CD14-positive monocyte (primary cell): ENCODE measurements at regions not wholly inside any gene's neighbourhood (a gene's known extent, or its start where the extent isn't known, plus 50 kb on each side); places are given as distances from the start of the nearest gene placed in this dataset.
A peak's percentile ranks its signal among the peaks of the same experiment; 100 is the strongest.

ENCODE experiments used
- DNase-seq, 3 donors: peaks; one replicate each; pipeline ENCODE4 v3.0.0-alpha.2; 2011 to 2022
- H2AFZ ChIP-seq: 2 replicates; pipeline ENCODE4 v1.6.0; 2012; ENCODE audit warnings: mild to moderate bottlenecking, low read depth, low read length, inconsistent platforms; ENCODE audit not compliant: insufficient read depth, poor library complexity, severe bottlenecking
- H3K27ac ChIP-seq, 2 donors: 1 replicate in 1 of 2; 2 replicates in 1 of 2; pipeline ENCODE4 v1.5.1; 2012 to 2013; ENCODE audit warnings: low read length in 2 of 2, control low read depth in 1 of 2, inconsistent platforms in 1 of 2, low read depth in 1 of 2, mild to moderate bottlenecking in 1 of 2
- H3K27me3 ChIP-seq, 2 donors: one replicate each; pipeline versions ENCODE4 v1.6.0 to v1.6.1; 2011 to 2013; ENCODE audit warnings: low read length in 2 of 2; ENCODE audit not compliant: control insufficient read depth in 2 of 2, insufficient read depth in 2 of 2
- H3K36me3 ChIP-seq, 2 donors: replicated peaks in 1 of 2; 1 replicate in 1 of 2; 2 replicates in 1 of 2; pipeline versions ENCODE4 v1.5.1 to v1.6.1; 2012 to 2013; ENCODE audit warnings: low read length in 2 of 2, control low read depth in 1 of 2, inconsistent platforms in 1 of 2, mild to moderate bottlenecking in 1 of 2; ENCODE audit not compliant: insufficient read depth in 2 of 2, control insufficient read depth in 1 of 2
- H3K4me1 ChIP-seq, 2 donors: 1 replicate in 1 of 2; 2 replicates in 1 of 2; pipeline versions ENCODE4 v1.5.1 to v1.6.1; 2012 to 2013; ENCODE audit warnings: low read length in 2 of 2, control low read depth in 1 of 2, inconsistent platforms in 1 of 2, mild to moderate bottlenecking in 1 of 2, moderate library complexity in 1 of 2; ENCODE audit not compliant: insufficient read depth in 2 of 2, control insufficient read depth in 1 of 2
- H3K4me2 ChIP-seq: replicated peaks from 2 replicates; pipeline ENCODE3; 2012; ENCODE audit warnings: low read length, moderate library complexity, mild to moderate bottlenecking; ENCODE audit not compliant: poor library complexity, severe bottlenecking; ENCODE audit errors: extremely low read depth
- H3K4me3 ChIP-seq, 3 experiments: fragments of 200-600 bp in 1 of 3; sonication (generic) in 1 of 3; replicated peaks in 1 of 3; 1 replicate in 2 of 3; 2 replicates in 1 of 3; pipeline ENCODE4 v1.5.1; 2011 to 2013; ENCODE audit warnings: low read length in 3 of 3, mild to moderate bottlenecking in 3 of 3, control low read depth in 2 of 3, low read depth in 2 of 3, inconsistent platforms in 1 of 3, moderate library complexity in 1 of 3
- H3K79me2 ChIP-seq: 2 replicates; pipeline ENCODE4 v1.6.0; 2012; ENCODE audit warnings: mild to moderate bottlenecking, control low read depth, inconsistent platforms, low read length, moderate library complexity; ENCODE audit not compliant: insufficient read depth
- H3K9ac ChIP-seq: 2 replicates; pipeline ENCODE4 v1.6.0; 2017; ENCODE audit warnings: low read length, mild to moderate bottlenecking; ENCODE audit not compliant: insufficient read depth, poor library complexity, severe bottlenecking
- H3K9me3 ChIP-seq, 2 donors: replicated peaks in 1 of 2; 1 replicate in 1 of 2; 2 replicates in 1 of 2; pipeline versions ENCODE4 v1.5.1 to v1.6.1; 2012 to 2013; ENCODE audit warnings: low read length in 2 of 2, control low read depth in 1 of 2; ENCODE audit not compliant: control insufficient read depth in 1 of 2, insufficient read depth in 1 of 2
- H4K20me1 ChIP-seq: 2 replicates; pipeline ENCODE4 v1.6.0; 2012; ENCODE audit warnings: mild to moderate bottlenecking, low read length, control low read depth, moderate library complexity; ENCODE audit not compliant: insufficient read depth
- H3K27ac Mint-ChIP-seq, 7 donors: one replicate each; pipeline ENCODE4 v1.8.0; 2020; ENCODE audit warnings: mild to moderate bottlenecking in 7 of 7, mixed read lengths in 7 of 7, moderate library complexity in 6 of 7, inconsistent platforms in 2 of 7
- H3K27me3 Mint-ChIP-seq, 3 donors: one replicate each; pipeline ENCODE4 v1.8.0; 2021 to 2022; ENCODE audit warnings: low read depth in 3 of 3, mild to moderate bottlenecking in 3 of 3, mixed read lengths in 3 of 3, moderate library complexity in 3 of 3, inconsistent platforms in 1 of 3
- H3K36me3 Mint-ChIP-seq, 2 donors: one replicate each; pipeline ENCODE4 v1.8.0; 2020; ENCODE audit warnings: mixed read lengths in 2 of 2, inconsistent platforms in 1 of 2, mild to moderate bottlenecking in 1 of 2
- H3K4me1 Mint-ChIP-seq: one replicate; pipeline ENCODE4 v1.8.0; 2020; ENCODE audit warnings: mild to moderate bottlenecking, mixed read lengths
- H3K4me3 Mint-ChIP-seq, 2 donors: one replicate each; pipeline ENCODE4 v1.8.0; 2020; ENCODE audit warnings: mild to moderate bottlenecking in 2 of 2, mixed read lengths in 2 of 2, moderate library complexity in 1 of 2
- H3K9me3 Mint-ChIP-seq, 7 donors: one replicate each; pipeline ENCODE4 v1.8.0; 2020 to 2022; ENCODE audit warnings: mixed read lengths in 7 of 7, mild to moderate bottlenecking in 6 of 7, moderate library complexity in 6 of 7, inconsistent platforms in 2 of 7
- CTCF ChIP-seq: fragments of 200-600 bp; IDR thresholded peaks from one replicate; pipeline ENCODE4 v1.8.0; 2022; ENCODE audit warnings: antibody characterized with exemption, mild to moderate bottlenecking
- WGBS: methylation state at CpG from one replicate; pipeline ENCODE4 v1.1.5; 2013; ENCODE audit warnings: missing lambda C conversion rate; ENCODE audit not compliant: insufficient coverage; 5-methylcytosine and 5-hydroxymethylcytosine counted together
- intact Hi-C, 2 donors: fragments of 100-400 bp; cut with micrococcal nuclease; formaldehyde crosslinking; loops; one replicate each; pipeline versions ENCODE4 v1.15.0 to v1.15.1; 2023

- Mint-ChIP-seq H3K9me3 (peaks cover 0 to 2% (median 0%) of the 10 kb centered on the region in 7 donors), H3K27me3 (no peaks in the 10 kb centered on the region), H3K27ac (peak overlapping the region in 2 of 7 donors; percentile 20 to 36), H3K4me3 (no peak overlapping the region), H3K4me1 (peaks cover 65% of the 10 kb centered on the region), H3K36me3 (peaks cover 0 to 2% of the 10 kb centered on the region in 2 donors)
- no CpG with 5 or more reads among the region's 3 CpGs for WGBS
- Histone ChIP-seq H3K36me3 (no peaks in the 10 kb centered on the region), H3K27ac (peak overlapping the region in 1 of 2 donors; percentile 57), H3K27me3 (no peaks in the 10 kb centered on the region), H2AFZ (no peak overlapping the region), H4K20me1 (no peaks in the 10 kb centered on the region), H3K9me3 (no peaks in the 10 kb centered on the region), H3K4me3 (no peak overlapping the region), H3K79me2 (no peaks in the 10 kb centered on the region), H3K9ac (no peak overlapping the region), H3K4me2 (no peak overlapping the region), H3K4me1 (peaks cover 57 to 66% of the 10 kb centered on the region in 2 donors)
- intact Hi-C loops, result no loop called here
- no peak for TF ChIP-seq CTCF
- DNase-seq, result peak in 1 of 3 donors; percentile 79
Observed at GRCh38 chr6:137724018-137724403, 143.0 kb upstream of the TNFAIP3 start.

- TF ChIP-seq CTCF, result no peak
- H3K27ac ChIP-seq, result peak overlapping the region; percentile 22 to 57
- no peaks in the 10 kb centered on the region for H3K9me3 ChIP-seq
- H3K4me1 ChIP-seq, result peaks cover 58 to 66% of the 10 kb centered on the region in 2 donors
- Mint-ChIP-seq H3K36me3 (peaks cover 0 to 2% of the 10 kb centered on the region in 2 donors), H3K9me3 (no peaks in the 10 kb centered on the region), H3K27ac (peak overlapping the region; percentile 74 to 89 (median 83)), H3K4me3 (peak overlapping the region; percentile 37 to 51), H3K4me1 (peaks cover 63% of the 10 kb centered on the region), H3K27me3 (no peaks in the 10 kb centered on the region)
- H4K20me1 ChIP-seq, result no peaks in the 10 kb centered on the region
- no peaks in the 10 kb centered on the region for H3K27me3 ChIP-seq
- H3K36me3 ChIP-seq, result no peaks in the 10 kb centered on the region
- H3K4me3 ChIP-seq, result no peak overlapping the region
- H3K79me2 ChIP-seq, result no peaks in the 10 kb centered on the region
- DNase-seq, result peak; percentile 69 to 82 (median 72)
- peak overlapping the region; percentile 33 for H2AFZ ChIP-seq
- peak overlapping the region; percentile 23 for H3K4me2 ChIP-seq
- H3K9ac ChIP-seq, result no peak overlapping the region
- WGBS, result 61% methylated on average over 6 of the region's 10 CpGs
- intact Hi-C loops, result no loop called here
Observed at GRCh38 chr6:137724495-137725211, 142.4 kb upstream of the TNFAIP3 start.
